H7 (cell line): ENCODE measurements at regions not wholly inside any gene's neighbourhood (a gene's known extent, or its start where the extent isn't known, plus 50 kb on each side); places are given as distances from the start of the nearest gene placed in this dataset.

Experiments used
- DNase-seq: peaks from one replicate; pipeline ENCODE4 v3.0.0; 2012
- H3K27me3 ChIP-seq: 2 replicates; pipeline ENCODE4 v1.6.0; 2011; ENCODE audit warnings: mild to moderate bottlenecking, low read length; ENCODE audit not compliant: control insufficient read depth, insufficient read depth
- H3K36me3 ChIP-seq: replicated peaks from 2 replicates; pipeline ENCODE4 v1.5.1; 2011; ENCODE audit warnings: low read length; ENCODE audit not compliant: control insufficient read depth, insufficient read depth
- H3K4me3 ChIP-seq: 2 replicates; pipeline ENCODE4 v1.5.1; 2011; ENCODE audit warnings: low read depth, mild to moderate bottlenecking, control low read depth, low read length, moderate library complexity; ENCODE audit not compliant: insufficient read depth

GRCh38 chr4:123092586-123092985 lies 170.2 kb upstream of the NUDT6 start:
- H3K36me3 ChIP-seq = peaks cover 3% of the 10 kb centered on the region
- no peak overlapping the region for H3K4me3 ChIP-seq
- H3K27me3 ChIP-seq = no peaks in the 10 kb centered on the region
- DNase-seq = no peak

GRCh38 chr4:123093236-123093635 lies 170.8 kb upstream of the NUDT6 start:
- no peak overlapping the region for H3K4me3 ChIP-seq
- DNase-seq = no peak
- H3K36me3 ChIP-seq = peaks cover 3% of the 10 kb centered on the region
- H3K27me3 ChIP-seq = no peaks in the 10 kb centered on the region

- H3K27me3 ChIP-seq = no peaks in the 10 kb centered on the region
- no peaks in the 10 kb centered on the region for H3K36me3 ChIP-seq
- DNase-seq = no peak
- H3K4me3 ChIP-seq = no peak overlapping the region
These were observed 173.6 kb upstream of the NUDT6 start for GRCh38 chr4:123096038-123096437.

GRCh38 chr4:123102897-123103471 lies 180.6 kb upstream of the NUDT6 start:
- Histone ChIP-seq H3K36me3 (no peaks in the 10 kb centered on the region), H3K4me3 (no peak overlapping the region), H3K27me3 (no peaks in the 10 kb centered on the region)
- DNase-seq = peak; percentile 55

- Histone ChIP-seq H3K36me3 (no peaks in the 10 kb centered on the region), H3K27me3 (no peaks in the 10 kb centered on the region), H3K4me3 (no peak overlapping the region)
- no peak for DNase-seq
These were observed 182.1 kb upstream of the NUDT6 start for GRCh38 chr4:123104310-123105025.

- no peak for DNase-seq
- no peaks in the 10 kb centered on the region for H3K36me3 ChIP-seq
- H3K4me3 ChIP-seq = no peak overlapping the region
- no peaks in the 10 kb centered on the region for H3K27me3 ChIP-seq
These were observed 182.6 kb upstream of the NUDT6 start for GRCh38 chr4:123105026-123105420.

- Histone ChIP-seq H3K27me3 (no peaks in the 10 kb centered on the region), H3K4me3 (no peak overlapping the region), H3K36me3 (no peaks in the 10 kb centered on the region)
- no peak for DNase-seq
These were observed 184.3 kb upstream of the NUDT6 start for GRCh38 chr4:123106747-123107146.

GRCh38 chr4:123107444-123108252 lies 185.3 kb upstream of the NUDT6 start:
- Histone ChIP-seq H3K4me3 (no peak overlapping the region), H3K27me3 (no peaks in the 10 kb centered on the region), H3K36me3 (no peaks in the 10 kb centered on the region)
- peak; percentile 35 for DNase-seq

- no peaks in the 10 kb centered on the region for H3K27me3 ChIP-seq
- H3K36me3 ChIP-seq = no peaks in the 10 kb centered on the region
- DNase-seq = no peak
- H3K4me3 ChIP-seq = no peak overlapping the region
These were observed 186.7 kb upstream of the NUDT6 start for GRCh38 chr4:123109139-123109538.

GRCh38 chr4:123110147-123110546 lies 187.8 kb upstream of the NUDT6 start:
- H3K4me3 ChIP-seq = no peak overlapping the region
- no peaks in the 10 kb centered on the region for H3K27me3 ChIP-seq
- no peaks in the 10 kb centered on the region for H3K36me3 ChIP-seq
- no peak for DNase-seq

- DNase-seq = no peak
- H3K4me3 ChIP-seq = no peak overlapping the region
- no peaks in the 10 kb centered on the region for H3K27me3 ChIP-seq
- H3K36me3 ChIP-seq = no peaks in the 10 kb centered on the region
These were observed 188.3 kb upstream of the NUDT6 start for GRCh38 chr4:123110685-123111084.

- H3K36me3 ChIP-seq = no peaks in the 10 kb centered on the region
- no peak for DNase-seq
- no peaks in the 10 kb centered on the region for H3K27me3 ChIP-seq
- no peak overlapping the region for H3K4me3 ChIP-seq
These were observed 190.8 kb upstream of the NUDT6 start for GRCh38 chr4:123113155-123113554.

- Histone ChIP-seq H3K36me3 (no peaks in the 10 kb centered on the region), H3K4me3 (no peak overlapping the region), H3K27me3 (no peaks in the 10 kb centered on the region)
- no peak for DNase-seq
These were observed 191.9 kb upstream of the NUDT6 start for GRCh38 chr4:123114084-123114914.

GRCh38 chr4:123114915-123115756 lies 192.7 kb upstream of the NUDT6 start:
- DNase-seq = peak; percentile 72
- H3K4me3 ChIP-seq = no peak overlapping the region

More at GRCh38 chr4:123114915-123115756, 192.7 kb upstream of the NUDT6 start:
- Histone ChIP-seq H3K27me3 (no peaks in the 10 kb centered on the region), H3K36me3 (no peaks in the 10 kb centered on the region)
